ENCODE measurements at regions not wholly inside any gene's neighbourhood (a gene's known extent, or its start where the extent isn't known, plus 50 kb on each side); places are given as distances from the start of the nearest gene placed in this dataset.

DNA sequence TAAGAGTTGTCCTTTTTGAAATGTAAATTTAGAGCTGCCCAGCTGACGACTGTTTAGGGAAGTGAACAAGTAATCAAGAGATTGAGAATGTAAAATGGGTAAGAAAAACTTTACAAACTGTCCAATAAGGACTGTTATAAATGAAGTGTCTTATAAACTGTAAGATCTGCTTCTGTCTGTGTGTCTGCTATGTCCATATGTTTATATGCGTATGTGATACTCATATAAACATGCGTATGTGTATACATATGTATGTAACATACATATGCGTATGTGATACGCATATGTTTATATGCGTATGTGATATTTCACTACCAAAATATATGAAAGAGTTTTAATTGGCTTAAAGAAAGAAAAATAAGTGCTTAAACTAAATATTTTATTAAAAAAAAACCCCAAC is 416.0 kb upstream of the GALNTL6 start (continued):
- TF ChIP-seq THAP12 (CRISPR knock-in tag; IDR thresholded peaks at IDR 0.05) (no peak), ZBTB49 (CRISPR knock-in tag; IDR thresholded peaks at IDR 0.05; ENCODE audit: borderline replicate concordance) (no peak), POLR2B (IDR thresholded peaks at IDR 0.05; ENCODE audit: low read depth, partially characterized antibody) (no peak), CREBBP (IDR thresholded peaks at IDR 0.05; ENCODE audit: low read depth, low read length) (no peak), ZNF316 (IDR thresholded peaks at IDR 0.05) (no peak), TRIM28 (IDR thresholded peaks at IDR 0.05) (no peak)

DNA sequence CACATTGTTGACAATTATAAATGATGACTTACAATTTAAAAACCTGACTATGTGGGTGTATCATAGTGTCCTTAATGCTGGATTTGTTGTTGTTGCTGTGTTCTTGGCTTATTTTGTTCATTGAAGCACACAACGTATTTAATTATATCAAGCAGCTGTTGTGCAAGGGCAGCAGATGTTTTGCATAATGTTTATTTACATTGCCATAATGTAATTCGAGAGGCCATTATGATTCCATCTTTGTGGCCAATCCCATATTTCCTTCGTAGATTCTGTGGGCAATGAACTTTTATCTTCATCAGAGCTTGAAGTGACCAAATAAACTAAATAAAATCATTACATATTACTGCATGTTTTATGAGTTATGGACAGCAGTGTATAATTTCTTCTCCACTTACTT is 422.6 kb upstream of the GALNTL6 start:
- H3K36me3 ChIP-seq (ENCODE audit: control insufficient read depth, insufficient read depth, low read length): no peaks in the 10 kb centered on the region
- POLR2A ChIA-PET: no interaction called here
- H4K20me1 ChIP-seq (replicated peaks; ENCODE audit: control insufficient read depth, insufficient read depth, low read length): no peaks in the 10 kb centered on the region
- in situ Hi-C loops (cut with MboI) (no loop called here), intact Hi-C loops (cut with micrococcal nuclease) (no loop called here)
- no peaks in the 10 kb centered on the region for H3K9me3 ChIP-seq (replicated peaks; ENCODE audit: control insufficient read depth, insufficient read depth, low read depth, low read length)
- no peaks in the 10 kb centered on the region for H3K9me1 ChIP-seq (ENCODE audit: control insufficient read depth, insufficient read depth, low read length)
- no peak for ATAC-seq
- WGBS (ENCODE audit: insufficient coverage, low coverage, missing lambda C conversion rate): 0% methylated on average over 3 of the region's 3 CpGs
- H3K4me3 ChIP-seq: no peak overlapping the region
- no peak overlapping the region for H3K4me2 ChIP-seq (ENCODE audit: insufficient read depth, low read length)
- no peak for DNase-seq (ENCODE audit: extremely low read depth in 1 of 4, low spot score in 3 of 4)
- no peak for TF ChIP-seq ZNF124 (CRISPR knock-in tag; IDR thresholded peaks at IDR 0.05)
- TF ChIP-seq POLR2A (conservative IDR thresholded peaks at IDR 0.05): no peak
- TF ChIP-seq ZNF263 (CRISPR knock-in tag; IDR thresholded peaks at IDR 0.05; ENCODE audit: borderline replicate concordance): no peak
- CTCF ChIA-PET (ENCODE audit: low intra/inter-chr PET ratio): no interaction called here
- BruUV-seq (replicated peaks): no TSS peak
- no peaks in the 10 kb centered on the region for H3K79me2 ChIP-seq (ENCODE audit: control insufficient read depth, insufficient read depth, low read length)
- no peaks in the 10 kb centered on the region for H3K4me1 ChIP-seq (replicated peaks in 1 of 2; ENCODE audit: control insufficient read depth in 2 of 2, insufficient read depth in 2 of 2, low read length in 2 of 2)
- H3K27ac ChIP-seq (ENCODE audit: extremely low read depth, low read depth, low read length): no peak overlapping the region
- no peak overlapping the region for H2AFZ ChIP-seq (ENCODE audit: low read depth, low read length)
- no peak for FAIRE-seq
- H3K27me3 ChIP-seq (ENCODE audit: control insufficient read depth in 2 of 2, insufficient read depth in 2 of 2, low read length in 2 of 2): no peaks in the 10 kb centered on the region
- no peak overlapping the region for H3K9ac ChIP-seq (ENCODE audit: insufficient read depth in 1 of 2, low read depth in 2 of 2, low read length in 2 of 2)

Data from K562 (cell line).